ENCODE measurements at regions not wholly inside any gene's neighbourhood (a gene's known extent, or its start where the extent isn't known, plus 50 kb on each side); places are given as distances from the start of the nearest gene placed in this dataset.

DNA sequence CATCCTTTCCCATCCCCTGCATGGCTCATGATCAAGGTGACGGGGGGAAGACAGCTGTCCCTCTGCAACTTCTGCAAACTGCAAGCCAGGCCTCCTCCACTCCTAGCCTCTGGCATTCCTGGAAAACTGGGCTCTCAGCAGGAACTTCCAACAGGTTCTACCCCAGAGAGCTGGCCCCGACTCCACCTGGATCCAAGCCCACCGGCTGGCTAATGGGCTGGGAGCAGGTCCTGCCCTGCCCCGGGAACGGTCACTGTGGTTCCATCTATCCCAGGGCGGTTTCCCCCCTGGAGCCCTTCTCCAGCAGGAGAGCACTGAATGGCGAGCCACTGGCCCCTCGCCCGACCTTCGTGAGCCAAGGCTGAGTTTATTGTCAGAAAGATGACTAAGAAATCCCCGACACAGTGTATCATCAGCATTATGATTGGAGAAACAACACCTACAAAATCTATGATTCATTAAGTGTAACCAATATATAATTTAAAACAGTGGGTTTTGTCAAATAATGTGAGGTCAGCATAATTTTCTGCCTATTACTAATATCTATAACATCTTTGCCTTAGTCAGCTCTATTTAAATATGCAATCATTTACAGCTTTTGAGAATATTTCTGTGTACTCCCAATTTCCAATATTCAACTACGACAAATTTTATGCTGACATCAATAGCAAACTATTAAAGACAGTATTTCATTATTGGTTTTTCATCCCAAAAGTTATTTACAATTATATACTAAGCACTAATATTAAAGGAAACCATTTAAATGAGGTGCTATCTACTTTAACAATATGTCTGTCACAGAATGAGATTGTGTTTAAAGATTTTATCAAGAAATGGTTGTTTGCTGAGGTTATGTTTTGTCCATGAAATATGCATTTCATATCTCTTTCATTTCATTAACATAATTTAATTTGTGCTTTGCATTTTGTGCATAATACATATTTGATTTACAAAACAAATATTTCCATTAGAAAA is 133.0 kb downstream of the URI1 start:
- TF ChIP-seq, protein P1, sequence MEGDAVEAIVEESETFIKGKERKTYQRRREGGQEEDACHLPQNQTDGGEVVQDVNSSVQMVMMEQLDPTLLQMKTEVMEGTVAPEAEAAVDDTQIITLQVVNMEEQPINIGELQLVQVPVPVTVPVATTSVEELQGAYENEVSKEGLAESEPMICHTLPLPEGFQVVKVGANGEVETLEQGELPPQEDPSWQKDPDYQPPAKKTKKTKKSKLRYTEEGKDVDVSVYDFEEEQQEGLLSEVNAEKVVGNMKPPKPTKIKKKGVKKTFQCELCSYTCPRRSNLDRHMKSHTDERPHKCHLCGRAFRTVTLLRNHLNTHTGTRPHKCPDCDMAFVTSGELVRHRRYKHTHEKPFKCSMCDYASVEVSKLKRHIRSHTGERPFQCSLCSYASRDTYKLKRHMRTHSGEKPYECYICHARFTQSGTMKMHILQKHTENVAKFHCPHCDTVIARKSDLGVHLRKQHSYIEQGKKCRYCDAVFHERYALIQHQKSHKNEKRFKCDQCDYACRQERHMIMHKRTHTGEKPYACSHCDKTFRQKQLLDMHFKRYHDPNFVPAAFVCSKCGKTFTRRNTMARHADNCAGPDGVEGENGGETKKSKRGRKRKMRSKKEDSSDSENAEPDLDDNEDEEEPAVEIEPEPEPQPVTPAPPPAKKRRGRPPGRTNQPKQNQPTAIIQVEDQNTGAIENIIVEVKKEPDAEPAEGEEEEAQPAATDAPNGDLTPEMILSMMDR (IDR thresholded peaks at IDR 0.05; ENCODE audit: low read depth, low read length, missing input control) = no peak
- no peak for TF ChIP-seq TAF1 (conservative IDR thresholded peaks at IDR 0.05)
- no peak for TF ChIP-seq YY1 (IDR thresholded peaks at IDR 0.05)
- TF ChIP-seq, protein P2, sequence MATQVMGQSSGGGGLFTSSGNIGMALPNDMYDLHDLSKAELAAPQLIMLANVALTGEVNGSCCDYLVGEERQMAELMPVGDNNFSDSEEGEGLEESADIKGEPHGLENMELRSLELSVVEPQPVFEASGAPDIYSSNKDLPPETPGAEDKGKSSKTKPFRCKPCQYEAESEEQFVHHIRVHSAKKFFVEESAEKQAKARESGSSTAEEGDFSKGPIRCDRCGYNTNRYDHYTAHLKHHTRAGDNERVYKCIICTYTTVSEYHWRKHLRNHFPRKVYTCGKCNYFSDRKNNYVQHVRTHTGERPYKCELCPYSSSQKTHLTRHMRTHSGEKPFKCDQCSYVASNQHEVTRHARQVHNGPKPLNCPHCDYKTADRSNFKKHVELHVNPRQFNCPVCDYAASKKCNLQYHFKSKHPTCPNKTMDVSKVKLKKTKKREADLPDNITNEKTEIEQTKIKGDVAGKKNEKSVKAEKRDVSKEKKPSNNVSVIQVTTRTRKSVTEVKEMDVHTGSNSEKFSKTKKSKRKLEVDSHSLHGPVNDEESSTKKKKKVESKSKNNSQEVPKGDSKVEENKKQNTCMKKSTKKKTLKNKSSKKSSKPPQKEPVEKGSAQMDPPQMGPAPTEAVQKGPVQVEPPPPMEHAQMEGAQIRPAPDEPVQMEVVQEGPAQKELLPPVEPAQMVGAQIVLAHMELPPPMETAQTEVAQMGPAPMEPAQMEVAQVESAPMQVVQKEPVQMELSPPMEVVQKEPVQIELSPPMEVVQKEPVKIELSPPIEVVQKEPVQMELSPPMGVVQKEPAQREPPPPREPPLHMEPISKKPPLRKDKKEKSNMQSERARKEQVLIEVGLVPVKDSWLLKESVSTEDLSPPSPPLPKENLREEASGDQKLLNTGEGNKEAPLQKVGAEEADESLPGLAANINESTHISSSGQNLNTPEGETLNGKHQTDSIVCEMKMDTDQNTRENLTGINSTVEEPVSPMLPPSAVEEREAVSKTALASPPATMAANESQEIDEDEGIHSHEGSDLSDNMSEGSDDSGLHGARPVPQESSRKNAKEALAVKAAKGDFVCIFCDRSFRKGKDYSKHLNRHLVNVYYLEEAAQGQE (IDR thresholded peaks at IDR 0.05) = no peak

Data from liver (tissue), 3 donors.